ENCODE measurements at regions not wholly inside any gene's neighbourhood (a gene's known extent, or its start where the extent isn't known, plus 50 kb on each side); places are given as distances from the start of the nearest gene placed in this dataset.

DNA sequence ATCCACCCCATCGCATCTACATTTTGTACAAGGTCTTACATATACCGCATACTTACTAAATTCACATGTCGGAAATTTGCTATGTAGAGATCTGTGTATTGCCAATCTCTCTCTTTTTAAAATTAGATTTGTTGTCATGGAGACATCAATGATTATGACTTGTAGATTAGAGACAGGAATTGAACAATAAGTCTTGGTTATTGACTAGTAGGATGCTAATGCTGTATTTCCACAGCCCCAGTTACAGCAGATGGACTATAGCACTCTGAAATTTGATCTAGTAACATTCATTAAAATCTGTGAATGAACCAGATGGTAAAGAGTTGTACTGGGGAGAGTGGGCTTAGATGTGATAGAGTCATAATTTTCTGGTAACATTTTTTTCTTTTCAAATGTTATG lies 805.7 kb downstream of the SLC4A3 start:
- no peaks in the 10 kb centered on the region for H3K27me3 ChIP-seq (ENCODE audit: control insufficient read depth in 1 of 2, insufficient read depth in 2 of 2, low read length in 2 of 2)
- H3K9ac ChIP-seq (ENCODE audit: low read length) = no peak overlapping the region
- no peak overlapping the region for H3K27ac ChIP-seq (ENCODE audit: low read depth, low read length)
- H3K4me3 ChIP-seq (ENCODE audit: low read depth in 1 of 2, low read length in 2 of 2) = no peak overlapping the region
- no peaks in the 10 kb centered on the region for H3K4me1 ChIP-seq (ENCODE audit: insufficient read depth, low read length)
- no peaks in the 10 kb centered on the region for H3K36me3 ChIP-seq (ENCODE audit: insufficient read depth, low read length)
- H3K9me3 ChIP-seq (ENCODE audit: low read length) = no peaks in the 10 kb centered on the region

DNA sequence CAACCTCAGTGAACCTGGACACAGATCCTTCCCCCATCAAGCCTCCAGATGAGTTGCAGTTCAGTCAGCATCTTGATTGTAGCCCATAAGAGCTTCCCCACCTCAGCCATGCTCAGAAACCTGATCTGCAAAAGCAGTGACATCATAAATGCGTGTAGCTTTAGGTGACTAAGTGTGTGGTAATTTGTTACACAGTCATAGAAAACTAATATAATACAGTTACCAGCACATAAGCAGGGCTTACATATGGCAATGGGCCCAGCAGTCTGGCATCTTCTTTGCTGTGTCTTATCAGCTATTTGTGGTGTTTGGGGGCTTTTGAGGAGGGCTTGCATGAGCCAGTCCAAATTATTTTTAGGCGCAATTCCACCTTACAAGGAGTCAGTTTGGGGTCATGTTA lies 807.0 kb downstream of the SLC4A3 start:
- Histone ChIP-seq H3K4me3 (ENCODE audit: low read depth in 1 of 2, low read length in 2 of 2) (no peak overlapping the region), H3K4me1 (ENCODE audit: insufficient read depth, low read length) (no peaks in the 10 kb centered on the region), H3K27me3 (ENCODE audit: control insufficient read depth in 1 of 2, insufficient read depth in 2 of 2, low read length in 2 of 2) (no peaks in the 10 kb centered on the region), H3K36me3 (ENCODE audit: insufficient read depth, low read length) (no peaks in the 10 kb centered on the region), H3K9me3 (ENCODE audit: low read length) (no peaks in the 10 kb centered on the region), H3K27ac (ENCODE audit: low read depth, low read length) (no peak overlapping the region), H3K9ac (ENCODE audit: low read length) (no peak overlapping the region)

DNA sequence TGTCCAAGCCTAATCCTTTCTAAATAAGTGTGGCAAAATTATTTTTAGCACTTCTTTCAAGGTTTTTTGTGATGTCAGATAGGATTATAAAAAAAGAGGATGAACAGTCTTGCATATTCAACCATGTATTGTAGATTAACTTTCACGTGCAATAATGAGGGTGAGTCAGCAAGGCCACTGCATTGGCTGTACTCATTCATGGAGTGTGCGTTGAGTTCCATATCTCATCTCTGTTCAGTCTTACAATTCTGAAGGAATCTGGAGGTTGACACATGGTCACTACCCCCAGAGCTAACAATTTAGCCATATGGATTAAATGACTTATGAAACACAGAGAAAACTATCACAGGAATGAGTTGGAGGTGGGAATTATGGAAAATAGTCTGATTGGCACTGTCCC lies 810.5 kb downstream of the SLC4A3 start:
- Histone ChIP-seq H3K4me1 (ENCODE audit: insufficient read depth, low read length) (no peaks in the 10 kb centered on the region), H3K9me3 (ENCODE audit: low read length) (no peaks in the 10 kb centered on the region), H3K27ac (ENCODE audit: low read depth, low read length) (no peak overlapping the region), H3K36me3 (ENCODE audit: insufficient read depth, low read length) (no peaks in the 10 kb centered on the region), H3K27me3 (ENCODE audit: control insufficient read depth in 1 of 2, insufficient read depth in 2 of 2, low read length in 2 of 2) (no peaks in the 10 kb centered on the region), H3K4me3 (ENCODE audit: low read depth in 1 of 2, low read length in 2 of 2) (no peak overlapping the region), H3K9ac (ENCODE audit: low read length) (no peak overlapping the region)

DNA sequence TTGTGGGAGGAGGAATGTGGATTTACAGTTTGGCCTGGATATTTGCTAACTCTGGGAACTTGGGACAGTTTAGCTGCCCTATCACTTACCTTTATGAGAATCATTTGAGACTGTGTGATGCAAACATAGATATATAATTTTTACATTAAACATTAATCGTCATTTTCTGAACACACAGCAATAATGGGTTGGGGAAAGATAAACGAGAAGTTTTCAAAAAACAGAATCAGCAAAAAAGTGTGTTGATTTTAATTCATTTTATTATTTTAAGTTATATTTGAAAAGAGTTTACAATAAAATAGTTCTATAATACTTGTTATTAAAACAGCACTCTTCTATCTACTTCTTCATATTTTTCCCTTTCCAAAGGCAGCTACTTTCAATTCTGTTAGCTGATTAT lies 813.3 kb downstream of the SLC4A3 start:
- H3K9ac ChIP-seq (ENCODE audit: low read length) = no peak overlapping the region
- H3K36me3 ChIP-seq (ENCODE audit: insufficient read depth, low read length) = no peaks in the 10 kb centered on the region
- H3K9me3 ChIP-seq (ENCODE audit: low read length) = no peaks in the 10 kb centered on the region
- H3K4me3 ChIP-seq (ENCODE audit: low read depth in 1 of 2, low read length in 2 of 2) = no peak overlapping the region
- no peaks in the 10 kb centered on the region for H3K4me1 ChIP-seq (ENCODE audit: insufficient read depth, low read length)
- no peaks in the 10 kb centered on the region for H3K27me3 ChIP-seq (ENCODE audit: control insufficient read depth in 1 of 2, insufficient read depth in 2 of 2, low read length in 2 of 2)
- H3K27ac ChIP-seq (ENCODE audit: low read depth, low read length) = no peak overlapping the region

DNA sequence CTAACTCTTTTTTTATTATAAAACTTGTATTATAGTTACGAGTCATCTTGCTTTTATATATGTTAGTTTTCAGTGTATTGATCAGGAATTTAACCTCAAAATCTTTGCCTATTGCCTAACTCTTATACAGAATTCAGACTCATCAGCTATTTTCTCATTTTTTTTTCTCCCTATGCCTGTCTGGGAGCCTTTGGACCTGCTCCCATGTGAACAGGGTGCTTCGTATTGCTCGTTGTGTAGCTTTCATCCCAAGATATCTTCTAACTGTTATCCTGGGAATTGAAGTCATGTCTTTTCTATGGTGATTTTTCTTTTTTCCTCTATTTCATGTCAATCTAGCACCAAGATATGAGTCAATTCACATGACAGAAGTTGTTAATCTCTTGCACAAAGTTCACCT lies 814.0 kb downstream of the SLC4A3 start:
- Histone ChIP-seq H3K36me3 (ENCODE audit: insufficient read depth, low read length) (no peaks in the 10 kb centered on the region), H3K9ac (ENCODE audit: low read length) (no peak overlapping the region), H3K4me3 (ENCODE audit: low read depth in 1 of 2, low read length in 2 of 2) (no peak overlapping the region)

DNA sequence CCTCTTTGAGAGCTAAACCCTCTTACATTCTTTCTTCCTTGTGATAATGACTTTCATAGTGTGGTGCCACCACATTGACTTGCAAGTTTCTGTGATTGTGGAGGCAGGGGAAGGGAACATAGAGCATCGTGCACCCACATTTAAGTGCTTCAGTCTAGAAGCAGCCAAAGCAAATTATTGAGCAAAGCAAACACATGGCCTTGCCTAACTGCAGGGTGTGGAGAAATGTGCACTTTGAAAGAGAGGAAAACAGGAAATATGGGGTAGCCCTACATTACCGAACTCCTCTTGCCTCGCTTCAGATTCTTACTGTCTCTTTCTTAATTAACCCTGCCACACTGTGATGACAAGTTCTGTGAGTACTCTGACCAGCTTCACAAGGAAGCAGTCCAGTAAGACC lies 814.6 kb downstream of the SLC4A3 start:
- Histone ChIP-seq H3K9me3 (ENCODE audit: low read length) (no peaks in the 10 kb centered on the region), H3K9ac (ENCODE audit: low read length) (no peak overlapping the region), H3K4me3 (ENCODE audit: low read depth in 1 of 2, low read length in 2 of 2) (no peak overlapping the region), H3K36me3 (ENCODE audit: insufficient read depth, low read length) (no peaks in the 10 kb centered on the region), H3K27me3 (ENCODE audit: control insufficient read depth in 1 of 2, insufficient read depth in 2 of 2, low read length in 2 of 2) (no peaks in the 10 kb centered on the region), H3K27ac (ENCODE audit: low read depth, low read length) (no peak overlapping the region), H3K4me1 (ENCODE audit: insufficient read depth, low read length) (no peaks in the 10 kb centered on the region)

More for the DNA sequence above, 814.0 kb downstream of the SLC4A3 start:
- Histone ChIP-seq H3K27ac (ENCODE audit: low read depth, low read length) (no peak overlapping the region), H3K9me3 (ENCODE audit: low read length) (no peaks in the 10 kb centered on the region), H3K27me3 (ENCODE audit: control insufficient read depth in 1 of 2, insufficient read depth in 2 of 2, low read length in 2 of 2) (no peaks in the 10 kb centered on the region), H3K4me1 (ENCODE audit: insufficient read depth, low read length) (no peaks in the 10 kb centered on the region)

DNA sequence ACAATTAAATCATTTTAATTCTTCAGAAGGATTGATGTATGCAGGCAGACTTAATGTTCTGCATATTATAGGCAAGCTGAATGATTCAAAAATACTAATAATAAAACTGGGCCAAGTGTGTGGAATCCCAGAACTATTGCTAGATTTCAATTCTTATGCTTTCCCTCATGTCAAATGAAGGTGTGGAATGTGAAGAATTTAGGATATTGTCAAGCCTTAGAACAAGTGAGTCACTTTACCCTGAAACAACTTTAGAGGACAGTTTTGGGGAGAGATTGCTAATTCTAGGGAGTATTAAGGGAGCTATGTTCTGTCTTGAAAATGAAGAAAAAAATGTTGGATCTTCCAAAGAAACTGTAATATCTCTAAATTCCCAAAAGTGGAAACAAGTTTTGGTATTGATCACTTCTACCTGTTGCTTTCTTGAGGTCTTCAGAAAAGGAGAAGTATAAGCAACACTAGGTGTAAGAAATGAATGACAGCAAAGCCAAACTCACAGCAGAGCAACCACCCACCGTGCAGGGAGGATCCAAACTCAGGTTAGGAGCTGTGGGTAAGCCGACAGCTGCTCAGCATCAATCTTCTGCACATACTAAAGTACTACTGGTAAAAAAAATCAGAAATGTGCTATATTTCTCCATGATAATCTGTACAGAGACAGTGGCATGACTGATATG lies 818.1 kb downstream of the SLC4A3 start:
- H3K9ac ChIP-seq (ENCODE audit: low read length) = no peak overlapping the region
- no peaks in the 10 kb centered on the region for H3K4me1 ChIP-seq (ENCODE audit: insufficient read depth, low read length)
- no peaks in the 10 kb centered on the region for H3K36me3 ChIP-seq (ENCODE audit: insufficient read depth, low read length)
- no peaks in the 10 kb centered on the region for H3K9me3 ChIP-seq (ENCODE audit: low read length)
- H3K27ac ChIP-seq (ENCODE audit: low read depth, low read length) = no peak overlapping the region
- no peaks in the 10 kb centered on the region for H3K27me3 ChIP-seq (ENCODE audit: control insufficient read depth in 1 of 2, insufficient read depth in 2 of 2, low read length in 2 of 2)
- H3K4me3 ChIP-seq (ENCODE audit: low read depth in 1 of 2, low read length in 2 of 2) = no peak overlapping the region

DNA sequence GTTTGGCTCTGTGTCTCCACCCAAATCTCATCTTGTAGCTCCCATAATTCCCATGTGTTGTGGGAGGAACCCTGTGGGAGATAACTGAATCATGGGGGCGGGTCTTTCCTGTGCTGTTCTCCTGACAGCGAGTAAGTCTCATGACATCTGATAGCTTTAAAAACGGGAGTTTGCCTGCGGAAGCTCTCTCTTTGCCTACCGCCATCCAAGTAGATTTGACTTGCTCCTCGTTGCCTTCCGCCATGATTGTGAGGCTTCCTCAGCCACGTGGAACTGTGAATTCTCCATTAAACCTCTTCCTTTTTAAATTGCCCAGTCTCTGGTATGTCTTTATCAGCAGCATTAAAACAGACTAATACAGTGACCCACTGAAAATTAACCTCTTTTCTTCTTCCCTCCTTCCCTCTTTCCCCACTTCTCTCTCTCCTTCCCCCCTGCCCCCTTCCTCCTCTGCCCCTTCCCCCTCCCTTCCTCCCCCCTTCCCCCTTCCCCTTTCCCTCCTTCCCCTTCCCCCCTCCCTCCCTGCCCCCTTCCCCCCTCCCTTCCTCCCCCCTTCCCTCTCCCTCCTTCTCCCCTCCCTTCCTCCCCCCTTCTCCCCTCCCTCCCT lies 818.8 kb downstream of the SLC4A3 start:
- H3K9me3 ChIP-seq (ENCODE audit: low read length) = no peaks in the 10 kb centered on the region
- H3K27ac ChIP-seq (ENCODE audit: low read depth, low read length) = no peak overlapping the region
- H3K9ac ChIP-seq (ENCODE audit: low read length) = no peak overlapping the region
- no peak overlapping the region for H3K4me3 ChIP-seq (ENCODE audit: low read depth in 1 of 2, low read length in 2 of 2)
- H3K4me1 ChIP-seq (ENCODE audit: insufficient read depth, low read length) = no peaks in the 10 kb centered on the region
- no peaks in the 10 kb centered on the region for H3K27me3 ChIP-seq (ENCODE audit: control insufficient read depth in 1 of 2, insufficient read depth in 2 of 2, low read length in 2 of 2)
- no peaks in the 10 kb centered on the region for H3K36me3 ChIP-seq (ENCODE audit: insufficient read depth, low read length)

DNA sequence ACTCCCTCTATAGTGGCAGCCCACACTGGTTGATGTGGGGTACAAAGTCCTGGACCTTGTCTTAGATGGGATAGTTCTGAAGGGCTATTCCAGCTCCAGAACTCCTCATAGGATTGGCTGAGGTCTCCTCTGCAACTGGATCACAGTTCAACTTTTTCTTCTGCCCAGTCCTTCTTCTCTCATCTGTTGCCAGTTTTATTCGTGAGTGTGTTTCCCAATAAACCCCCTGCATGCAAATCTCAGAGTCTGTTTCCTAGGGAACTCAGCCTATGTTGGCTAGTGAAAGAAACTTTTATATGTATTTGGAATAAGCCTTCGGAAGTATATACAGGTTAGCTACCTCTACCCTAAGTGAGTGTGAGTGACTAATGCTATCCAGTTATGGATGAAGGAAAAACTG lies 823.4 kb downstream of the SLC4A3 start:
- H3K27me3 ChIP-seq (ENCODE audit: control insufficient read depth in 1 of 2, insufficient read depth in 2 of 2, low read length in 2 of 2) = no peaks in the 10 kb centered on the region
- no peaks in the 10 kb centered on the region for H3K36me3 ChIP-seq (ENCODE audit: insufficient read depth, low read length)
- H3K4me1 ChIP-seq (ENCODE audit: insufficient read depth, low read length) = no peaks in the 10 kb centered on the region
- H3K4me3 ChIP-seq (ENCODE audit: low read depth in 1 of 2, low read length in 2 of 2) = no peak overlapping the region
- no peak overlapping the region for H3K9ac ChIP-seq (ENCODE audit: low read length)
- H3K9me3 ChIP-seq (ENCODE audit: low read length) = no peaks in the 10 kb centered on the region
- no peak overlapping the region for H3K27ac ChIP-seq (ENCODE audit: low read depth, low read length)

DNA sequence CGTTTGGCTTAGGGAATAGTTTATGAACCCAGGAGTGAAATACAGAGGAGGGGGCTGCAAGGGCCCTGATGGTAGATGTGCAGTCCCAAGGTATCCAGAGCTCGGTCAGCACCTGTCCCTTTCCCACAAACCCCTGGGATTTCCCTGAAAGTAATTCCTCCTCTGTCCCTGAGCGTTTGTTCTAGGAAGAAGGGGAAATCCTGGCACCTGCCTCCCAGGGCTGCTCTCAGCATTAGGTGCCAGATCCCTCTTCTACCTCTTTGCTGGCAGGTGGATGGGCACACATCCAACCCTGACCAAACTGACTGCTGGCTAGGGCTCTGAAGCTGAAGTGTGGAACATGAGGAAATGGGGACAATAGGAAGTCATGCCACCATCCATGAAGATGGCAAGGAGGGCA lies 824.0 kb downstream of the SLC4A3 start:
- Histone ChIP-seq H3K4me3 (ENCODE audit: low read depth in 1 of 2, low read length in 2 of 2) (no peak overlapping the region), H3K27me3 (ENCODE audit: control insufficient read depth in 1 of 2, insufficient read depth in 2 of 2, low read length in 2 of 2) (no peaks in the 10 kb centered on the region), H3K9ac (ENCODE audit: low read length) (no peak overlapping the region), H3K36me3 (ENCODE audit: insufficient read depth, low read length) (no peaks in the 10 kb centered on the region), H3K27ac (ENCODE audit: low read depth, low read length) (no peak overlapping the region), H3K4me1 (ENCODE audit: insufficient read depth, low read length) (no peaks in the 10 kb centered on the region), H3K9me3 (ENCODE audit: low read length) (no peaks in the 10 kb centered on the region)

DNA sequence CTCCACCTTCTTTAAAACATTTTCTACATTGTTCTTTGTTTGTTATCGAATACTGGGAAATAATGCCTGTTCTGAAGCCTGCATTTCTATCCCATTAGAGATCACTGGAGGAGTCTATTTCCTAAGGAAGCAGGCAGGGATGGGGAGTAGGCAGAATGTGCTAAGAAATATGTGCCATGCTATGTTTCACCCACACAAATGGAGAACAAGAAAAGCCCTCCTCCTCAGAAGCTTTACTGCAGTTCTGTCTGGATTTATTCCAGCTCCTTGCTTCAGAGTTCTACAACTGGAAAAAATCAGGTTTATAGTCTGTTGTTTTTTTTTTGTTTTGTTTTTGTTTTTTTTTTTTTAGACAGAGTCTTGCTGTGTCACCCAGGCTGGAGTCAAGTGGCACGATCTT lies 825.1 kb downstream of the SLC4A3 start:
- H3K27ac ChIP-seq (ENCODE audit: low read depth, low read length) = no peak overlapping the region
- H3K4me1 ChIP-seq (ENCODE audit: insufficient read depth, low read length) = no peaks in the 10 kb centered on the region
- H3K36me3 ChIP-seq (ENCODE audit: insufficient read depth, low read length) = no peaks in the 10 kb centered on the region
- H3K9me3 ChIP-seq (ENCODE audit: low read length) = no peaks in the 10 kb centered on the region
- H3K4me3 ChIP-seq (ENCODE audit: low read depth in 1 of 2, low read length in 2 of 2) = no peak overlapping the region
- H3K27me3 ChIP-seq (ENCODE audit: control insufficient read depth in 1 of 2, insufficient read depth in 2 of 2, low read length in 2 of 2) = no peaks in the 10 kb centered on the region
- no peak overlapping the region for H3K9ac ChIP-seq (ENCODE audit: low read length)

DNA sequence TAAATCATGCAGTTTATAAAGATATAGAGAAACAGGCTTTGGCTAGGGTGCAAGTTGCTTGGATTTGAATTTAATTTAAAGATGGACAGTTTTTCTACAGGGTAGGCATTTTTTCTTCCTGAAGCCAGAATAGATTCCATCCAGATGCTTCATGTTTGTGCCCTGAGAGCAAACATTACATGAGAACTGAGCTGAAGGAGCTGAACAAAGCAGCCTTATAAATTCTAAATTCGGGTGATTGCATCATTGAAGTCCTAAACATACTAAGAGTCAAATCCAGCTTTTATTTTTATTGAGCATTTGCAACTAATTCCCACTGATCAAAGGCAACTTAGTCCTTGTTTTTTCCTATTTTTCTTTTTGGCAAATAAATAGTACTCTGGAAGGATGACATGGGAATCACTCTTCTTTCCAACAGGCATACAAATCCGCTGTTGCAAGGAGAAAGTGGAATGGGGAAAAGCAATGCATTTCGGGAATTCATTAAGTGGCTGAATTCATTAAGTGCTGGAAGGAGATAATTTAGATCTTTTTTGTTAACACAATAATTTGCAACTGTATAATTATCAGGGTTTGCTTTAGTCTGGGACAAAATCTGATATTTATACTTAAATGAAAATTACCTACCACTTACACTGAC lies 828.0 kb downstream of the SLC4A3 start:
- Histone ChIP-seq H3K4me3 (ENCODE audit: low read depth in 1 of 2, low read length in 2 of 2) (no peak overlapping the region), H3K9ac (ENCODE audit: low read length) (no peak overlapping the region), H3K9me3 (ENCODE audit: low read length) (no peaks in the 10 kb centered on the region), H3K36me3 (ENCODE audit: insufficient read depth, low read length) (no peaks in the 10 kb centered on the region), H3K27me3 (ENCODE audit: control insufficient read depth in 1 of 2, insufficient read depth in 2 of 2, low read length in 2 of 2) (no peaks in the 10 kb centered on the region), H3K4me1 (ENCODE audit: insufficient read depth, low read length) (no peaks in the 10 kb centered on the region), H3K27ac (ENCODE audit: low read depth, low read length) (no peak overlapping the region)

All from muscle layer of colon (tissue), 2 donors.